ENCODE measurements at regions not wholly inside any gene's neighbourhood (a gene's known extent, or its start where the extent isn't known, plus 50 kb on each side); places are given as distances from the start of the nearest gene placed in this dataset.
A peak's percentile ranks its signal among the peaks of the same experiment; 100 is the strongest.
"Not testable (repeated sequence)": the region's sequence is repeated elsewhere in the genome, so short reads cannot be mapped to it uniquely, and the experiment has no call there.

GRCh38 chr13:99078017-99078771 lies 100.3 kb upstream of the DOCK9 start:
- no peak for DNase-seq

DNA sequence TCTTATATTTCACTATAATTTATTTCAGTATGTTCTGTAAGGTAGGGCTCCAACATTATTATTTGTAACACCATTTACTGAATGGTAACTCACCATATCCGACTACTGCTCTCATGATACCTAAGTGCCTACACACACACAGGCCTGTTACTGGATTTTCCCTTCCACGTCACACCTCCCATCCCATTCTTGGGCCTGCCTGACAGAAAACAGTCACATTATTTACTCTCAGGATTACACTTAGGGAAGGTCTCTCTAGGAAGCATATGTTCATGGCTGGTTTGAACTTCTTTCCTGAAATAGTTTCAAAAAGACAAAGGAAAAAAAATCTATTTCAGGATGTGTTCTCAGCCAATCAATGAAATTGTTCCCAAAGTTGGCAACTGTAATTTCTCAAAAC lies 102.3 kb upstream of the DOCK9 start:
- no peak for DNase-seq

DNA sequence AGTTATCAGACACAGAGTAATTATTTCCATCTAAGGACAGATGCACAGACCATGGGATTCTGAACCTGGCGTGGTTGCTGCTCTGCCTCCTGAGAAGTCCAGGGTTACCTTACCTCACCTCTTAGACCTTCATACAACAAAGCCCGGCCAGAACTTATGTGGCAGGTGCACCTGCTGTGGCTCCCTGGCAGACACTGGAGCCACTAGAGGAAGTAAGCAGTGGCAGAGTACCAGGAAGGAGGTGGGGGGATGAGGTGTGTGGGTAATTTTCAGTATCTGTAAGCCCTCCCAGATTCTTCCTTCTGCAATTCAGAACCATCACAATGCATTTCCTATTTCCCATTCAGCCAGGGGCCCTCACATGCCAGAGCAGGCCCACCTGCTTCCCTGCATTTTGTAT lies 106.1 kb upstream of the DOCK9 start:
- DNase-seq: no peak

DNA sequence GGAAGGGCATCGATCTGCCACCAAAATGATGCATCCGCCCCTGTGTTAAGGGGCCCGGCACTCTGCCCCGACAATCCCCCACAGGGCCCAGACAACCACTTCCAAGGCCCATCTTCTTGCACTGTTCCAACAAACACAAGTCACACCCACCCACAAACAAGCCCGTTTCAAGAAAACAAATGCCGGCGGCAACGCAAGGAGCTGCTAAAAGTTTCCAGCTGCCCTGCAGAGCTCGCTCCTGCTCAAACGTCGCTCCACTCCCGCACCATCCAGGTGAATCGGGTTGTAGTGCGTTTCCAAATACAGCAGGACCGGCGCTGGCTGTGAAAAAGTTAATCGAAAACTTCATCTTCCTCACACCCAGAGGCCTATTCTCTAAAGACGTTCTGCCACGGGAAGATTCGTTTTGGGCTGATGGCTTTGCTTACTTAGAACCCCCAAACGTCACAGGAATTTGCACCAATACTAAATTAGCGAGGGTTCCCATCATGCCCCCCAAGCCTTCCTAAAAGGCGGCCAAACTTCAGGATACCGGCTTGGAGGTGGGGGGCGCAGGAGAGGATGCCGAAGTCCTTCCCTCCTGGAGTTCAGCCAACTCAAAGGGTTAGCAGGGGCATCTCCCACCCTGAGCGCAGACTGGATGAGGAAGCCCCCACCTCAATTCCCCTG lies 107.4 kb upstream of the DOCK9 start:
- no peak for DNase-seq

GRCh38 chr13:99085808-99086266 lies 108.0 kb upstream of the DOCK9 start:
- DNase-seq: no peak

GRCh38 chr13:99086267-99087097 lies 108.6 kb upstream of the DOCK9 start:
- peak; percentile 38 for DNase-seq

- DNase-seq: peak; percentile 84
Observed at GRCh38 chr13:99087098-99087953, 109.5 kb upstream of the DOCK9 start.

- no peak for DNase-seq
Observed at GRCh38 chr13:99087954-99088491, 110.2 kb upstream of the DOCK9 start.

GRCh38 chr13:99093997-99094396 lies 106.7 kb upstream of the UBAC2 start:
- no peak for DNase-seq

GRCh38 chr13:99101831-99102230 lies 98.8 kb upstream of the UBAC2 start:
- not testable (repeated sequence) for DNase-seq

DNA sequence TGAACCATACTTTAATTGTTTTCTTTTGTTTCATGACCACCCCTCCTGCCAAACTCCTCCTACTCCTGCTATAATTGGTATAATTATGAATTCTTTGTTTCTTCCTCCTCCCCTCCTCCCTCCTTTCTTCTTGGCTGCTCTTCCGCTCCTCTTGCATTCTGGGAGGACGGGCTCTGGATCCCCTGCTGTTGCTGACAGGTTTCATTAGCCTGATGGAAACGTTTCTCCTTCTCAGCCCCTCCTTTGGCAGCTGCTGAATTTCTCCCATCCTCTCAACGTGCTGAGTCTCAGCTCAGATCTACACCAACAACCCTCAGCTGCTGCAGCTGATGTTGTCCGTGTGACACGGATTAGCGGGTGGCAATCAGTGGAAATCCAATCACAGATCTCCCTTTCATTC lies 97.1 kb upstream of the UBAC2 start:
- no peak for DNase-seq

DNA sequence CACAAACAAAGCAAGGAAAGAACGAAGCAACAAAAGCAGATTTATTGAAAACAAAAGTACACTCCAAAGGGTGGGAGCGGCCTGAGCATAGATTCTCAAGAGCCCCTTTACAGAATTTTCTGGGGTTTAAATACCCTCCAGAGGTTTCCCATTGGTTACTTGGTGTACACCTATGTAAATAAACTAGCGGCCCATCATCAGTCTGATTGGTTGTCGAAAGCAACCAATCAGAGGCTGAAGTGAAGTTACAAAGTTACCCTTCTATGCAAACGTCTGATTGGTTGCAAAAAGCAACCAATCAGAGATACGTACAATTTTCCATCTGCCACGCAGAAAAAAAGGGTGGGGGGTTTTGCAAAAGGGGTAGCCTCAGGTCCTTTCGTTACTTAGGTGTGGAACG lies 96.3 kb upstream of the UBAC2 start:
- DNase-seq: no peak

DNA sequence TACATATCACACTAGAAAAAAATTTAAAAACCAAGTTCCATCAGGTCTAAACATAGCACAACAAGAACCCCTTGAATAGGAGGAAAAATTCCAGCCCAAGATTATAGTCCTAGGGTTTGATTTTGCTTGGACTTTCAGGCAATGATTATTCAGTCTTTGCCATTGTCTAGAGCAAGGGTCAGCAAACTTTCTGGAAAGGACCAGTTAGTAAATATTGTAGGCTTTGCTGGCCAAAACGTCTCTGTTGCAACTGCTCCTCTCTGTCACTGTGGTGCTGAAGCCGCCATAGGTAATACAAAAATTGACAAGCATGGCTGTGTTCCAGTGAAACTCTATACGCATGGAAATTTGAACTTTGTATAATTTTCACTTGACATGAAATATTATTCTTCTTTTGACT lies 95.5 kb upstream of the UBAC2 start:
- DNase-seq: no peak

DNA sequence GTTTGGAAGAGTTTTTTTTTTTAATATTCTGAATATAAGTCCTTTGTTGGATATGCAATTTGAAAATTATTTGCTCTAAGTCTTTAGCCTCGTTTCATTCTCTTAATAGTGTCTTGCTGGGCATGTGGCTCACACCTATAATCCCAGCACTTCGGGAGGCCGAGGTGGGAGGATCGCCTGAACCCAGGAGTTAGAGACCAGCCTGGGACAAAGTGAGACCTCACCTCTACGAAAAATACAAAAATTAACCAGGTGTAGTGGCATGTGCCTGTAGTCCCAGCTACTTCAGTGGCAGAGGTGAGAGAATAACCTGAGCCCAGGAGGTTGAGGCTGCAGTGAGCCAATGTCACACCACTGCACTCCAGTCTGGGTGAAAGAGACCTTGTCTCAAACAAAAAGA lies 87.3 kb upstream of the UBAC2 start:
- DNase-seq: no peak

GRCh38 chr13:99118179-99118578 lies 82.5 kb upstream of the UBAC2 start:
- no peak for DNase-seq

- DNase-seq: no peak
Observed at GRCh38 chr13:99119656-99120055, 81.0 kb upstream of the UBAC2 start.

DNA sequence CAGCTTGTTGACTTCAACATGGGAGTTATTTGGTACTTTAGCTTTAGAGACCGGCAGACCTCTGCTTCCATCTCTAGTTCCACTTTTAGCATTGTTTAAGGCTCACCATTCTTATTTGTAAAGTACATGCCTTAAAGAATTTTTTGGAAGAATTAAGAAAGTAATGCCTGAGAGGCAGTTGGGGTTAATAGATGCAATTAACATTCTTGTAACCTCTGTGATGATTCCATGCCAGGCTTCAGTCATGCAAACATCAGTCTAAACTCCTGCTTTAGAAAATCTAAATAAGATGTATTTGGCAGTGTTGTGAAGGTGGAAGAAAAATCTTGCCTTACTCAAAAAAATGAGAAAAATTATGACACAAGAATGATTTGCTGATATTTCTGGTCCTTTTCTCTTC lies 79.9 kb upstream of the UBAC2 start:
- DNase-seq: no peak

- DNase-seq: no peak
Observed at GRCh38 chr13:99122171-99122570, 78.5 kb upstream of the UBAC2 start.

- DNase-seq: no peak
Observed at GRCh38 chr13:99123101-99124045, 77.3 kb upstream of the UBAC2 start.

DNA sequence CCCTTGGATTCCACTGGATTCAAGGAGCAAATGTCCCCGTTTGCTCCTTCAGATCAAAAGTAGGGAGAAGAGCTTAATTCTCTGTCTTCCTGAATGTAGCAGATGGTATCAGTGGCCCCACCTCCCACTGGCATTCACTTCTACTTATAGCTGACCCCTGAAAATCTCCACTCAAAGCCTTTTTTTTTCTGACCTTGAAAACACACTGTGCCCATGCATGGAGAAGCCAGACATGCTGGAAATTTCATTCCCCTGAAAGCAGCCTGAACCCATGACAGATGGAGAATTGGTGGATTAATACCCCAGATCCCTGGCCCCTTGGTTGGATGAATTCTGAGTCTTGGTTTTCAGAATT lies 76.6 kb upstream of the UBAC2 start:
- DNase-seq: no peak

- no peak for DNase-seq
Observed at GRCh38 chr13:99124794-99125316, 75.8 kb upstream of the UBAC2 start.

Measured in effector CD8-positive, alpha-beta T cell (primary cell).